ENCODE measurements at regions not wholly inside any gene's neighbourhood (a gene's known extent, or its start where the extent isn't known, plus 50 kb on each side); places are given as distances from the start of the nearest gene placed in this dataset. TPM values are rescaled to one million over a fixed set of nuclear protein-coding genes. Genes with fewer than 3 reads are reported as not detected.

- DNase-seq (ENCODE audit: low spot score): no peak
- H3K4me1 Mint-ChIP-seq (ENCODE audit: low read depth): peaks cover 19% of the 10 kb centered on the region
- TF ChIP-seq, protein P1, sequence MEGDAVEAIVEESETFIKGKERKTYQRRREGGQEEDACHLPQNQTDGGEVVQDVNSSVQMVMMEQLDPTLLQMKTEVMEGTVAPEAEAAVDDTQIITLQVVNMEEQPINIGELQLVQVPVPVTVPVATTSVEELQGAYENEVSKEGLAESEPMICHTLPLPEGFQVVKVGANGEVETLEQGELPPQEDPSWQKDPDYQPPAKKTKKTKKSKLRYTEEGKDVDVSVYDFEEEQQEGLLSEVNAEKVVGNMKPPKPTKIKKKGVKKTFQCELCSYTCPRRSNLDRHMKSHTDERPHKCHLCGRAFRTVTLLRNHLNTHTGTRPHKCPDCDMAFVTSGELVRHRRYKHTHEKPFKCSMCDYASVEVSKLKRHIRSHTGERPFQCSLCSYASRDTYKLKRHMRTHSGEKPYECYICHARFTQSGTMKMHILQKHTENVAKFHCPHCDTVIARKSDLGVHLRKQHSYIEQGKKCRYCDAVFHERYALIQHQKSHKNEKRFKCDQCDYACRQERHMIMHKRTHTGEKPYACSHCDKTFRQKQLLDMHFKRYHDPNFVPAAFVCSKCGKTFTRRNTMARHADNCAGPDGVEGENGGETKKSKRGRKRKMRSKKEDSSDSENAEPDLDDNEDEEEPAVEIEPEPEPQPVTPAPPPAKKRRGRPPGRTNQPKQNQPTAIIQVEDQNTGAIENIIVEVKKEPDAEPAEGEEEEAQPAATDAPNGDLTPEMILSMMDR (IDR thresholded peaks at IDR 0.05): no peak
- no peak overlapping the region for H3K27ac Mint-ChIP-seq (ENCODE audit: unreplicated experiment)
- no peak overlapping the region for H3K4me3 Mint-ChIP-seq (ENCODE audit: unreplicated experiment)
- H3K9me3 Mint-ChIP-seq (ENCODE audit: low read depth): peaks cover 7% of the 10 kb centered on the region
- H3K36me3 Mint-ChIP-seq (ENCODE audit: low read depth): peaks cover 2% of the 10 kb centered on the region
- H3K27me3 Mint-ChIP-seq (ENCODE audit: low read depth): no peaks in the 10 kb centered on the region
Measured at GRCh38 chr2:111712940-111713515, 171.0 kb downstream of the ANAPC1 start.

DNA sequence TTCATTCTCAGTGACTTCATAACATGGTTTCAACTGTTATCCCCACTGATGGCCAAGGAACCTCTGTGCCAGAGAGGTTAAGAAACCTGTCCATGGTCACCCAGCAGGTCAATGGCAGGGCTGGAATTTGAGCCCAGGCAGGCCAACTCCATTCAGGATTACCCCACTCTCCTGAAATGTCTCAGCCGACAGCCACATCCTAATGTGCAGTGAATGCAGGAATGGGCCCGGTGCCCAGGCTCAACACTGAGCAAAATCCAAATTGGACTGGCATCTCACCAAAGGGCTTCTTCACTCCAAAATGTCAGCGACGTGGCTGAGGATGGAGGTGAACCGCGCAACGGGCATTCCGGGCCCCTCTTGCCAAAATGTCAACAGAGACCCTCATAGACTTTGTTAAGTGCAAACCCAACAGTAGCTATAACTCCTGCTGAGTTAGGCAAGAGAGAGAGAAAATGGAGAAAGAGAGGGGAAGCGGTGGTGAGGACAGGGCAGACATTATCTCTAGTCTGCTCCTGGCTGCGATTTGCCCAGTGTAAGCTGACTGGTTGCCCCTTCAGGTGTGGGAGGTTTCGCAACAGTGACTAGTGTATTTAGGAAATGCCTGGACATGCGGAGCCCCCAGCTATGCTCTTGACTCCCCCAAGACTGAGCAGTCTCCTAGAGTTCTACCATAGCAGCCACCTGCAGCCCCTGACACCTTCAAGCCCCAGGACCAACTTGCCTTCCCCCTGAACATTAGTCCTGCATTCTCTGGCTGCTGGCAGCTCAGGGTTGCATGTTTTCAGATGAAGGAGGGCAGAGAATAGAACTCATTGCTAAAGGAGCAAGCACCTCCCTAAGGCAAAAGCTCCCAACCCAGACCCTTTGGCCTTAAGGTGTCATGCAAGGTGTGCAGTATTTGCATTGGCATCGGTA lies 167.7 kb downstream of the ANAPC1 start:
- DNase-seq (ENCODE audit: low spot score): no peak
- Mint-ChIP-seq H3K4me1 (ENCODE audit: low read depth) (peaks cover 8% of the 10 kb centered on the region), H3K4me3 (ENCODE audit: unreplicated experiment) (no peak overlapping the region), H3K27me3 (ENCODE audit: low read depth) (no peaks in the 10 kb centered on the region), H3K9me3 (ENCODE audit: low read depth) (peaks cover 7% of the 10 kb centered on the region), H3K27ac (ENCODE audit: unreplicated experiment) (no peak overlapping the region), H3K36me3 (ENCODE audit: low read depth) (peaks cover 2% of the 10 kb centered on the region)
- TF ChIP-seq, protein P1 (IDR thresholded peaks at IDR 0.05): no peak

- Mint-ChIP-seq H3K4me3 (ENCODE audit: unreplicated experiment) (no peak overlapping the region), H3K9me3 (ENCODE audit: low read depth) (peaks cover 1% of the 10 kb centered on the region), H3K27ac (ENCODE audit: unreplicated experiment) (no peak overlapping the region), H3K36me3 (ENCODE audit: low read depth) (peaks cover under 1% of the 10 kb centered on the region), H3K27me3 (ENCODE audit: low read depth) (no peaks in the 10 kb centered on the region), H3K4me1 (ENCODE audit: low read depth) (peaks cover 8% of the 10 kb centered on the region)
- TF ChIP-seq, protein P1 (IDR thresholded peaks at IDR 0.05): no peak
- DNase-seq (ENCODE audit: low spot score): no peak
Measured at GRCh38 chr2:111716905-111717775, 166.9 kb downstream of the ANAPC1 start.

Small RNAs in the stretch of these regions (microRNA-seq; reads per million reads assigned to microRNA genes)
- gene MIR4435-2 (ENCODE audit: borderline number of aligned reads): not detected

All from chondrocyte (in vitro differentiated cells).